HG03457 (cell line): ENCODE measurements at regions not wholly inside any gene's neighbourhood (a gene's known extent, or its start where the extent isn't known, plus 50 kb on each side); places are given as distances from the start of the nearest gene placed in this dataset.

Experiments used
- ATAC-seq: cut with Tn5 transposase; IDR thresholded peaks from one replicate; pipeline ENCODE4 v1.9.1; 2021; ENCODE audit warnings: moderate number of reproducible peaks; ENCODE audit not compliant: unreplicated experiment

DNA sequence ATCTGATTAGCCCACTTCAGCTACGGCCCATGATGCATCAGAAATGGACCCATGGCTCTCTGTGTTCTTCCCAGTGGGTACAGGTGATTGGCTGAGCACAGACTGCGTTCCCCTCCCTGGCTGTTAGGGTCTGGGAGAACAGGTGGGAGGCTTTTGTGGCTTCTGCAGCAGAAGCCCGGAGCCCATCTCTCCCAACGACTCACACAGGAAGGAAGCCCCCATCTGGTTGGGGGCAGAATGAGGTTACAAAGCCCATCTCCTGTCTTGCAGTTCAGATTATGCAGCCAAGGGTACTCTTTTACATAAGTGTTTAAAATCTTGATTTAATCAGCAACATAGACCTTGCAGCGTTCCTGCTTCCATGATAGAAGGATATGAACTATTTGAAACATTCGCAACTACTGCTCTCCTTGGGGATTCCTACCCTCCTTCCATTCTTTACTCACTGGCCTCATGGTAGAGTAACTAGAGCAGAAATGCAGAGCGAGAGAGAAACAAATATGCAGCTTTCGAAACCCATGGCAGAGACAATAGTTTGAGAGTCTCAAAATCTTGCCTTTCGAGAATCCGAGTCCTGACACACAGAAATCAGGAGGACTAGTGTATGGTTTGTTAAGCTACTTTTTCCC, 291.3 kb downstream of the TLE3 start:
- ATAC-seq: no peak

DNA sequence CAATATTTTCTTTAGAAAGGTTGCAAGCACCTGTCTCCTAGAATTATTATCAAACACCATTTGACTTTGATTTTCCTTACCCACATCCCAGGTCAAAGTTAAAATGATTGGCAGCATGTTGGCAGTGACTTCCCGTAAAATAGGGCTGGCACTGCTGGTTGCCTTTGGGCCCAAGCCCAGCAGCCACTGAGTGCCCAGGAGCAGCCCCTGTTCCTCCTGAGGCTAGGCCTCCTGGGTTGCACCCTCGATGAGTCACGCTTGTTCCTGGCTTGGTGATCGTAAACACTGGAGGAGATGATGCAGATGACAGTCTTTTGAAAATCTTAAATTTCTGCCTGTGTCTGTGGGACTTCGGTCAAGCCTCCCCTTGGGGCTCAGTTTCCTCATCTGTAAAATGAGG, 290.0 kb downstream of the TLE3 start:
- no peak for ATAC-seq

DNA sequence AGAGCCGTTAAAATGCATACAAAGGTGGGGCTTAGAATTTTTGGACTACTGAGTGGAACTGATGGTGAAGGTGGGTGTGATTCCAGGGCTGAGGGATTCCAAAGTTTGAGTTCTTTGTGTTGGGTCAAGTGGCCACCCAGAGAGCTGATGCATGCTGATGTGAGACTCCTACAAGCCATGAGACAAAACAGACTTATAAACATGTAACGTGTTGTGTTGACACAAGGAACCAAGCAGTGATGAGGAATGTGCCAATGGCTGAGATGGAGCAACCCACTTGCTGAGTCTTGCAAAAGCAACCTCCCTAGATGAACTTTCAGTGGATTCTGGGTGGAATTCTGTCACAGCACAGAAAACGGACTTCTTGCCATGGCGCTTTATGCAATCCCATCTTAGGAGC, 289.0 kb downstream of the TLE3 start:
- ATAC-seq: no peak

DNA sequence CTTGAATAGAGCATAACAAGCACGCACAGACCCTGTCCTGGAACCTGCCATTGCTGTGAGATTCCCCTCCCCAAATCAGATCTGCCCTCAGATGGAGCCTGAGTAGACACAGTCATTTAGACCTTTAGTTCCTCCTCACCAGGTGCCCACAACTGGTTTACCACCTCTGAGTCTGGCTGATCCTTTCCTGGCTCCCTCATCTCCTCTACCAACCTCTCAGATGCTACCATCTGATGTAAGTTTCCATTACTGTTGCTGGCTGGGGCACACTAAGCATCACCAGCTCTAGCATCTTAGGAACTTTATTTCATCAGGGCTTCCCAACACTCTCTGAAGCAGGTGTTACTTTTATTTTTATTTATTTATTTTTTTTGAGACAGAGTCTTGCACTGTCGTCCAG, 288.3 kb downstream of the TLE3 start:
- no peak for ATAC-seq

DNA sequence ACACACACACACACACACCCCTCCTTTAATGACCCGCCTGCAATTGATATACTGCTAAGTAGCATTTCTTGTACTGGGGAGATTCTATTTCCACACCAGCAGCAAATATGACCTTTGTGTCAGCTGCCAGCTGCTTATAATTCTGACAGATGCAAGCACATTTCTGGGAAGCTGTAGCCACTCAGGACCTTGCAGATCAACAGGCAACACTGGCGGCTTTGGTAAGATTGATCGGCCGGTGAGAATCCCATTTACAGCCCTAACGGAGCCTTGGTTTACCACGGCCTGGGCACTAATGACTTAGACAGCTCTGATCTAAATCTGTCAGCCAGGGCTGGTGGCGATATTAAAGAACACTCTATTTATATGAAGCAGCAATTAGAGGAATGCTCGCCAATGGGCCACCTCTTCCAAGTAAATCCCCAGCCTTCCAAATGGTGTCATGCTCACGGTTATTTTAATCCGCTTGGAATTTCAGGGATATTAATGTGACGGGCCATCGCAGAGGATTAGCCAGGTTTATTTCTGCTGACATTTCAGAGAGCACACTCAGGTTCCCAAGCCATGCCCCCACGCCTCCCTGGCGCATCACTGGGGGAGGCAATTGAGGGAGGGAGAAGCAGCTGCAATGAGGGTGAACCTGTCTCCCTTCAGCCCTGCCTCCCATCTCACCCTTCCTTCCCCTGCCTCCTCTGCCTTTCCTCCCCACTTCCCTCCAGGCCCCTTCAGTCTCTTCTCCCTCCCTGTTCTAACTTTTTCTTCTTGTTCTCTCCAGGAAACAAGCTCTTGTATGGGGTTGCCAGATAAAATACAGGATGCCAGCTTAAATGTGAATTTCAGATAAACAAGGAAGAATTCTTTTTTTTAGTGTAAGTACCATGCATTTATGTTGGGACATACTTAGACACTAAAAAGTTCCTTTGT, 287.0 kb downstream of the TLE3 start:
- ATAC-seq: no peak

DNA sequence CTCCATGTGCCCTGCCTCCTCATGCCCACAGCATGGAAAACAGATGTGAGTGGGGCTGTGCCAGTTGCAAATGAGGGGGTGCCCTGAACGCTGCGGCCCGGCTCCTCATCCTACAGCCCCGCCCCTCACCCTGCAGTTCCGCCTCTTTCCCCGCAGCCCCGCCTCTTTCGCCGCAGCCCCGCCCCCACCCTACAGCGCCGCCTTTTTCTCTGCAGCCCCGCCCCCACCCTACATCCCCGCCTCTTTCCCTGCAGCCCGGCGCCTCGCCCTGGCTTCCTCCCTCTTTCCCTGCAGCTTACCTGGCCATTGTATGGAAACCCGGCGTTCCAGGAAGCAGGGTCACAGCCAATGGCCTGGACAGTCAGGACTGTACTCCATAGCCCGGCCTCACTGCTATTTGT, 284.9 kb downstream of the TLE3 start:
- no peak for ATAC-seq

DNA sequence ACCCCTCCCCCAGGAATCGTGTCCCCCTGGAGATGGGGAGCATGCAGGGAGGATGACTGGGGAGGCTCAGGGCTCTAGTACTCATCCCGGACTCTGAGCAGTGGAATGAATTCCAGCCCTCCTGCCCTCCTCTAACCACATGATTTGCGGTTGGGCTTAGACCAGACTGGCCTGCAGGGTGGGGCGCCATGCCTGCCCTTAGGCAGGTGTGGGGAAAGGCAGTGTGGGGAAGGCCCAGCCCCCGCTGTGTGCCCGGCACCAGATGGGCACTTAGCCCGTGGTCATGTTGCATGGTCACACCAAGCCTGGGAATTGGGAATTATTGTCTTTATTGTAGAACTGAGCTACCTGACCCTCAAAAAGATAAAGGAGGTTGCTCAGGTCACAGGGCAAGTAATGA, 283.8 kb downstream of the TLE3 start:
- ATAC-seq: no peak

DNA sequence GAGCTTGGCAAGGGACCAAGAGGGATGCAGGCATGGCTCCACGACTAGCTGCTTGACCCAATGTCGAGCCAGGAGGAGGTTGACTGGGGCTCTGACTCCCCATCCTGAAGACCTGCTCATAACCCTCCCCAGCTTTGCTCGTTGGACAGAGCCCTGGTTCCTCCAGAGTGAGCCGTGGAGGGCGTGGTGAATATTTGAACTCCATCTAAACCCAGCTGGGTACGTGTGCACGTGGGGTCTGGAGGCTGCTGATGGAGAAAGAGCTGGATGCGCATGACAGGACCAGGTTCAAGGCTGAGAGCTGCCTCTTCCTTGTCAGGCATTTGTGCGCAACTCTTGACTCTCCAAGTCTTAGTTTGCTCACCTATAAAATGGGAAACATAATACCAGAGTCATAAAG, 282.8 kb downstream of the TLE3 start:
- no peak for ATAC-seq

DNA sequence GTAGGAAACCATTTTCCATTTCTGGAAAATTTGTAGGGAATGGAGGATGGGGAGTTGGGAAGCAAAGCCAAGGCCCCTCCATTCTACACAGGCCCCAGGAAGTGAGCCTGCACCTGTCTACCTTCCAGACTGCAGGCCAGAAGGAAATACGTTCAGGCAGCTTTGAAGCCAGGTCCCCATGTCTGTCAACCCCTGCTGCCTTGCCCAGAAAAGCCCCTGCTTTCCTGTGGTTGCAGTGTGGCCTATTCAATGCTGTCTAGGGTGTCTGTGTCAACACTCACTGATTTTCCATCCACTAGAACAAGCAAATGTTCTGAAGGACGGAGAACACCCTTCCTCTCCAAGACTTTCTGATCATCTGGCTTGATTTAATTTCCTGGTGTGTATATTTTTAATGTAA, 281.9 kb downstream of the TLE3 start:
- ATAC-seq: no peak

DNA sequence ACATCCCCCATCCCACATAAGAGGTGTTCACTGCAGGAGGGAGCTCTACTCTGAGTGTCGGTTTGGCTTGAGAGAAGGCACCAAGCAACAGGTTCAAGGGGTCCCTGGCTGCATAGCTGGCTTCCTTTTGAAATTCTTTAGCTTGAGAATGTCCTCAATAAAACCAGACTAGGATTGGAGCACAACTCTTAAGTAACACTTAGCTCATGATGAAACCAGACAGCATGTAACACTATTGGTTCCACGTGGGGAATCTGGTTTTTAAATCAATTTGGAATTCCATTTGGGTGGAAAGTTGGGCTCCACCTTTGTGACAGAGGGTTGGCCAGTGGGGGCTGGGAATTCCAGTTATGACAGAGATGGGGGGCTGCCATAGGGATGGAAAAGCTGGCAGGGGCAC, 281.2 kb downstream of the TLE3 start:
- no peak for ATAC-seq

DNA sequence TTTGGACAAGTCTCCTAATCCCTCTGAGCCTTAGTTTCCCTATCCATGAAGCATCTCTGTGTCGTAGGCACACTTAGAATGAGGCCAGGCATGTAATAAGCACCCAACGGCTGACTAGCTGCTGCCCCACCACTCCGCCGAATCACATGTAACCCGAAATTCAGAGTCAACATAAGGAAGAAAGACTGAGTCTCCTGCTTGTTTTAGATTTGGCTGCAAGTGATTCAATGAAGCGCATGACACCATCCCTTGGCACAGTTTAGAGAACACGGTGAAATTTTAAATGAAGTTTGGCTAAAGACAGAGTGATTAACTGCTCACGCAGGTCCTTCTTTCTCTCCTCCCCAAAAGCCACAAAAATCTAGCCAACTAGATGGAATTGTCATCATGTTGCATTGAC, 279.2 kb downstream of the TLE3 start:
- no peak for ATAC-seq

DNA sequence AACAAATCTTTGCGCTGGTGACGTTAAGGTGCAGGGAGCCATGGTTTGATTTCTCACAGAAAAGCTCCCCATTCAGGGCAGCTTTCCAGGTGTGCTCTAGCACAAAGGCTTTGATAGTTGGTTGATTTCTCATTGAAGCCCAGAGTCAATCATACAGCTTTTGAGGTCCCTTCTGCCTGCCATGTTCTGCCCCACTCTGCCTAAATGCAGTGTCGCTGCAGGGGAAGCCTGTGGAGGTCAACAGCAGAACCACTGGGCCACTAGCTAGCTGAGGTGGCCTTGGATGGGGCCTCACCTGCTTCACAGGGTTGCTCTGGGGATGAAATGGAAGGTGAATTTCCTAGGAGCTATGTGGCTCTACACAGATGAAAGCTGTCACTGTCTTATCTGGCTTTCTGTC, 278.3 kb downstream of the TLE3 start:
- ATAC-seq: no peak

DNA sequence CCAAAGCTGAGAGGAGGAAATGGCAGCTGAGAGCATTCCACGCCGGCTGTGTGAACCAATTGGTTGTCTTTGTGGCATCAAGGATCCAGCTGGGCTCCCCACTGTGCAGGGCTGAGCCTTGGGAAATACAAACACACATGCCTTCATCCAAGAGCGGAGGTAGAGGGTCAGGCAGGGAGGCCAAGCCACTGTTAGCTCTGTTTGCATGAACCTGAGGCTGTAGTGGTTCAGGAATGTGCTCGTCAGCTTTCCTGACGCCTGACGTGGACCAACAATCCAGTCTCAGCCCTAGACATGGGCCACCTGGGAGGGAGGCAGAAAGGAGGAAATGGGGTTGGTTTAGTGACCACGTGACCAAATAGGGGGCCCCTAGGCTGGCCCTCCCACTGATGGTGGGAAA, 276.9 kb downstream of the TLE3 start:
- no peak for ATAC-seq

DNA sequence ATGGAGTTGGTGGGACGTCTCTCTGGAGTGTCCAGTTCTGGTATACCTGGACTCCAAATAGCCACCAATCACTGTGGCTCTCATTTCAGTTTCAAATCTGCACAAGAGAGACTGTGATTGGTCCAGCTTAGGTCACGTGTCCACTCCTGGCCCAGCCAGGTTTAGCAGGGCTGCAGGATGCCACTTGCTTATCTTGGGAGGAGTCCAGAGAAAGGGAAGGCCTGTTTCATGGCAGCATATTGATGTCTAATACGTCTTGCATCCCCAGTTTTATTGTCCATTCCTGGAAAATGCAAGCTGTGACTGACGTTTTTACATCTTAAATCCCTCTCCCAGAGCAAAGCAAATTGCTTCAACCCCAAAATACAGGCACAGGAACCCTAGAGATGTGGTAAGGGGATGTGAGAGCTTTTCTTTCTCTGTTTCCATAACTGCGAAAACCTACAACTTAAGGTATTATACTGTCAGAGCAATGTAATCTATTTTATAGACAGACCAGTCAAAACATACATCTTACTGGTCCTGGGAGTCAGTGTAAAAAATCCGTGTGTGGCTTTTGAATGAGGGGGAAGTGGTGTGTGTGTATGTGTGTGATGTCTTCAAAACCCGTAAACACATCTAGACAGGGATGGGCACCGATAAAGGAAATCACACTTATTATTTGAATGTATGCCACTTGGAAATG, 274.4 kb downstream of the TLE3 start:
- ATAC-seq: no peak

DNA sequence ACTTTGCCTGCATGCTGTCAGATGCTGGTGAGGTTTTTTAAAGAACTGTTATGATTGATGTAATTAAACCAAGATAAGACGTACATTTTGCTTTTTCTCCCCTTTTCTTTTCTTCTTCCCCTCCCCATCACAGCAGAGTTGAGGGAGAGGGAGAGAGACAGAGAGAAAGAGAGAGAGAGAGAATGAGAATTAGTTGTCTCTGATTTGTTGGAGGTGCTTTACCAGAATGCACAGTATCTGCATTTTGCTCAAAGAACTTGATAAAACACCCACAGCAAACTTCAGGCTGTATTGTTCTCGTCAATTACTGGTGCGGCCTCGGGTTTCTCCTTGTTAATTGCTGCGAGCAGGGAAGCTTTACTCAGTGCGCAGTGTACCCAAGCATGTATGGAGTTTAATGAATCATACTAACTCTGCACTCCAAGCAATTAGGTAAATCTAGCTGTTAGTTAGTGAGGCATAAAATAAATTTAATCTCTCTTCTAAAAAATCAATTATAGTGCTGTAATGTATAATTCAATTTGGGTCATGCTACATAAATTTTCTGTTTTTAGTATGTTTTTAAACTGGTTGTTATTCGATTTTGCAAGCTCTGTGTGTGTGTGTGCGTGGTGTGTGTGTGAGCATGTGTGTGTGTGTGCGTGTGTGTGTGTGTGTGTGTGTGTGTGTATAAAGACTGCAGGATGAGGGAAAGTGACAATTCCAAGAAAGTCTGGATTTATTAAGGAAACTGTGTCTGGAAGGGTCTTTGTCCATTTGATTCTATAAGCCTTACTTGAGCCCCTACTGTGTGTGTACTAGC, 273.4 kb downstream of the TLE3 start:
- ATAC-seq: no peak

DNA sequence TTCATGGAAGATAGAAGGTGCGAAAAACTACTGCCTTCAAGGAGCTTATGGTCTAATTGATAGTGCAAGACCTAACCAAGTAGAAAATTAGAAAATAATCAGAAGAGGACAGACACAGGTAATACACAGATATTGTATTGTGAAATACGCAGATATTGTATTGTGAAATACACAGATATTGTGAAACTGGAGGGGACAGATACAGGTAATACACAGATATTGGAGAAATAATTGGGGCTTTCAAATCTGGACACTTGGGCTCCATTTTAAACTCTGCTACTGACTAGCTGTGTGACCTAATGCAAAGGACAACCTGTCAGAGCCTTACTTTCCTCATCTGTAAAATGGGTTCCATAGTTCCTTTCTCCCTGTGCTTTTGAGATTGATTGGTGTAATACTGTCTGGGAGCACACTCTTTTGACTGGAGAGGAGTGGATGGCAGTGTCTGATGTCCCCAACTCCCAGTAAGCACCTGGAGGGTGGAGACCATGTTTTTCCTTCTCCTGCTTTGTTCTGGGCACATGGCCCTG, 272.8 kb downstream of the TLE3 start:
- no peak for ATAC-seq

DNA sequence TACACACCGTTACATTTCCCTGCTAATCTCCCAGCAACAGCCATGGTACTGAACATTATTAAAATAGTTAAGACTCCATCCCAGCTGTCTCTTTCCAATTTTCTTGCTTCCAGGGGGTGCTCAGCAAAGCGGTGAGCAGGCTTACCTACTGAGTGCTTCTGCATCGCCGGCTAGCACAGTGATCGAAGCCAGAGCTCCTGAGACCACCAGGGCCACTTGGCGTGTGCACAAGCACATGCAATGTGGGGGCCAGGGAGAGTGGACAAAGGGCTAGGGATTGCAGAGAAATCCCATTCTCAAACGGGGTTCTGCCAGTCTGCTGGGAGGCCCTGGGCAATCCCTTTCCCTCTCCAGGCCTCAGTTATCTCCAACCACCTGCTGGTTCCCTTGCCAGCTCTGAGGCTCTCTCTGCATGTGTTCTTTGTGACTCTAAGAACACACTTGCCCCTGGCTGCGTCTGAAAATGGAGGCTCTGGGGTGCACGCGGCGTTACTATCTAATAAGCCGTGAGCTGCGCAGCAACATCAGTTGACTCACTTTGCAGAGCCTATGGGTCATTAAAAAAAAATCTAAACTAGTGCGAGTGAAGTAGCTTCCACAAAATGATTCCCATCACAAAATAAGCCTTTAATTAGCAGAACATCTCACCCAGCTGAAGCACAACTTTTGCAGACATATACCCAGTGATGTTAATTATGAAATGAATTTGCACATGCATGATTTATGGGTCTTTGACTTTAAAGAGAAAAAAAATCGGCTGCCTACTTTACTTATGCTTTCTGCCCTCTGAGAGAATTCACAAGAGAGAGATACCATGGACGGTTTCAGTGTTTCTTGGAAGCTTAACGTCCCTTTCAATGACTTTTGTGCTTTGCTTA, 271.5 kb downstream of the TLE3 start:
- no peak for ATAC-seq

DNA sequence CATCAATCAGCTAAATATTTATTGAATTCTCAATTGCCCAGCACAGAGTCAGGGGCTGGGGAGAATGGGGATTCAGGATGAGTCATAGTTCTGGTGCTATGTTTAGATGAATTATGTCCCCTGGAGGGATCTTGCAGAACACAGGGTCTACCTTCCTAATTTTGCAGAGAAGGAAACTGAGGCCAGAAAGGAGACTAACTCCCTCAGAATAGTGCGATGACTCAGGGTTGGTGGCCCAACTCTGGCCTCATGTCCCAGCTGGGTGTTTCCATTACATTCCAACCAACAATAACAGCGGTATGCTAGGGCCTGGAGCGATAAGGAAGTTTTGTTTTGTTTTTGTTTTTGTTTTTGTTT, 270.9 kb downstream of the TLE3 start:
- no peak for ATAC-seq

DNA sequence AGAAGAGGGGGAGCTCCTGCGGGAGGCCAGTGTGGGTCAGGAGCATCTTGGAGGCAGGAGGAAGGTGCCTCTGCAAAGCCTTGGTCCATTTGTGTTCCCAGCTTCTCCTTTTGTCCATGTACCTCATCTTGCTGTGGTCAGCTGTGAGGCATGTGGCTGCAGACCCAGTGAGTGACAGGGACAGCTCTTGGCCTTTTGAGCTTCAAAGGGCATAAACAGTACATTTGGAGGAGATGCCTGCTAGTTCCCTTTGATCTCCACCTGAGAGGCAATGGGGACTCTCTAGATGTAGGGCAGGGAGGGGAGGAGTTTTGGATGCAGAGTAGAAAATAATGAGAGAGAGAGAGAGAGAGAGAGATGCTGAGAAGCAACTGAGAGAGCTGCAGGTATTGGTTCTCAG, 270.0 kb downstream of the TLE3 start:
- no peak for ATAC-seq

DNA sequence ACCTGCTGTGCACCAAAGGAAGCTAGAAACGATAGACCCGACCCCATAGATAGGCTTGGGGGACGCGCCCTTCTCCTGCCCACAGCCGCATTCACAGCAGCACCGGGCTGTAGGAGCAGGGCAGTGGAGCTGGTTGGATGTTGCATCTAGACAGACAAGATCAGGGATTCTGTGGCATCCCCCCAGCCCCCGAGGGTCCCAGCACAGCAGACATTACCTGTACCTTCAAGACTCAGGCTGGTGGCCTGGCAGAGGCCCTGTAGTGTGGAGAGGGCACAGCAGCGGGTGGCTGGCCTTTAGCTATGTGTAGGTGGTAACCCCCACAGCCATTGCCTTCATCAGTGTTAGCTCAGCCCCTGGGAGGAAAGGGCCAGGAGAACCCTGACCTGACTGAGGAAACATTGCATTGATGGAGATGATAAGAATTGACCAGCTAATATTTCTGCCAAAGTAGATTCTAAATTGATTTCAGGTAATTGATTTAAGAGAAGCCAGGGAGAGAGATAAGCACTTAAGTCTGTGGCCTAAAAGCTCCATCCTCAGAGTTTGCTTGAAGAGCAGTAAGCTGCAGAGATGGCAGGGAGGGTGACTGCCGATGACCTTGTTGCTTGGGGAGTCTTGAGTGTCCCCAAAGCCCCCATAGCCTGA, 269.4 kb downstream of the TLE3 start:
- ATAC-seq: no peak
